Endodermal cell (in vitro differentiated cells): ENCODE measurements at regions not wholly inside any gene's neighbourhood (a gene's known extent, or its start where the extent isn't known, plus 50 kb on each side); places are given as distances from the start of the nearest gene placed in this dataset.

Experiments used
- DNase-seq: peaks from one replicate; pipeline ENCODE4 v3.0.0-alpha.2; 2017
- H3K27ac ChIP-seq: 2 replicates; pipeline ENCODE4 v1.5.1; 2013; ENCODE audit warnings: mild to moderate bottlenecking, low read depth, low read length, moderate library complexity
- H3K27me3 ChIP-seq: 2 replicates; pipeline ENCODE4 v1.6.1; 2013; ENCODE audit warnings: mild to moderate bottlenecking, low read length, moderate library complexity; ENCODE audit not compliant: insufficient read depth, control insufficient read depth, poor library complexity, severe bottlenecking
- H3K36me3 ChIP-seq: 2 replicates; pipeline ENCODE4 v1.7.0; 2013; ENCODE audit warnings: mild to moderate bottlenecking, low read length, moderate library complexity; ENCODE audit not compliant: control insufficient read depth, insufficient read depth
- H3K4me1 ChIP-seq: one replicate; pipeline ENCODE4 v1.7.0; 2013; ENCODE audit warnings: low read length; ENCODE audit not compliant: control insufficient read depth, insufficient read depth
- H3K4me3 ChIP-seq: 2 replicates; pipeline ENCODE4 v1.5.1; 2013; ENCODE audit warnings: mild to moderate bottlenecking, low read length, moderate library complexity
- H3K9ac ChIP-seq: 2 replicates; pipeline ENCODE4 v1.6.1; 2013; ENCODE audit warnings: mild to moderate bottlenecking, low read length, moderate library complexity; ENCODE audit not compliant: poor library complexity, severe bottlenecking; ENCODE audit errors: extremely low read depth
- H3K9me3 ChIP-seq: 2 replicates; pipeline ENCODE4 v1.6.1; 2013; ENCODE audit warnings: mild to moderate bottlenecking, low read length, moderate library complexity; ENCODE audit not compliant: control insufficient read depth
- H3K27ac Mint-ChIP-seq: 2 replicates; pipeline ENCODE4 v1.8.0; 2020; ENCODE audit warnings: mixed read lengths
- H3K27me3 Mint-ChIP-seq: 2 replicates; pipeline ENCODE4 v1.8.0; 2021; ENCODE audit warnings: mild to moderate bottlenecking, mixed read lengths; ENCODE audit not compliant: insufficient read depth
- H3K36me3 Mint-ChIP-seq: 2 replicates; pipeline ENCODE4 v1.8.0; 2020; ENCODE audit warnings: low read depth, mixed read lengths
- H3K4me1 Mint-ChIP-seq: 2 replicates; pipeline ENCODE4 v1.8.0; 2020; ENCODE audit warnings: mixed read lengths
- H3K4me3 Mint-ChIP-seq: 2 replicates; pipeline ENCODE4 v1.8.0; 2020; ENCODE audit warnings: mild to moderate bottlenecking, moderate library complexity, mixed read lengths
- H3K9me3 Mint-ChIP-seq: 2 replicates; pipeline ENCODE4 v1.8.0; 2020; ENCODE audit warnings: mild to moderate bottlenecking, mixed read lengths
- WGBS, 2 experiments: methylation state at CpG; one replicate each; pipeline versions ENCODE4 v1.1.5 to v1.1.7; 2013; ENCODE audit warnings: missing lambda C conversion rate in 2 of 2, mixed read lengths in 1 of 2; ENCODE audit not compliant: insufficient coverage in 1 of 2, insufficient read length in 1 of 2; 5-methylcytosine and 5-hydroxymethylcytosine counted together
- TF ChIP-seq, protein P1 (sequence below): fragments of 200-600 bp; sonication (generic); conservative IDR thresholded peaks from 2 replicates; pipeline ENCODE4 v1.5.0; 2021; ENCODE audit warnings: antibody characterized with exemption, mild to moderate bottlenecking

GRCh38 chr10:4159173-4159572 is 374.2 kb upstream of the KLF6 start:
- WGBS, 2 experiments = 94 to 100% methylated on average over 1 to 6 of the region's 6 CpGs
- no peak overlapping the region for H3K27ac ChIP-seq
- H3K9me3 ChIP-seq = no peaks in the 10 kb centered on the region
- H3K4me3 Mint-ChIP-seq = no peak overlapping the region
- H3K27me3 Mint-ChIP-seq = no peaks in the 10 kb centered on the region
- H3K9me3 Mint-ChIP-seq = no peaks in the 10 kb centered on the region
- H3K4me1 ChIP-seq = no peaks in the 10 kb centered on the region
- no peaks in the 10 kb centered on the region for H3K36me3 Mint-ChIP-seq
- H3K27me3 ChIP-seq = no peaks in the 10 kb centered on the region
- DNase-seq = no peak
- H3K4me3 ChIP-seq = no peak overlapping the region
- no peak overlapping the region for H3K27ac Mint-ChIP-seq
- TF ChIP-seq, protein P1, sequence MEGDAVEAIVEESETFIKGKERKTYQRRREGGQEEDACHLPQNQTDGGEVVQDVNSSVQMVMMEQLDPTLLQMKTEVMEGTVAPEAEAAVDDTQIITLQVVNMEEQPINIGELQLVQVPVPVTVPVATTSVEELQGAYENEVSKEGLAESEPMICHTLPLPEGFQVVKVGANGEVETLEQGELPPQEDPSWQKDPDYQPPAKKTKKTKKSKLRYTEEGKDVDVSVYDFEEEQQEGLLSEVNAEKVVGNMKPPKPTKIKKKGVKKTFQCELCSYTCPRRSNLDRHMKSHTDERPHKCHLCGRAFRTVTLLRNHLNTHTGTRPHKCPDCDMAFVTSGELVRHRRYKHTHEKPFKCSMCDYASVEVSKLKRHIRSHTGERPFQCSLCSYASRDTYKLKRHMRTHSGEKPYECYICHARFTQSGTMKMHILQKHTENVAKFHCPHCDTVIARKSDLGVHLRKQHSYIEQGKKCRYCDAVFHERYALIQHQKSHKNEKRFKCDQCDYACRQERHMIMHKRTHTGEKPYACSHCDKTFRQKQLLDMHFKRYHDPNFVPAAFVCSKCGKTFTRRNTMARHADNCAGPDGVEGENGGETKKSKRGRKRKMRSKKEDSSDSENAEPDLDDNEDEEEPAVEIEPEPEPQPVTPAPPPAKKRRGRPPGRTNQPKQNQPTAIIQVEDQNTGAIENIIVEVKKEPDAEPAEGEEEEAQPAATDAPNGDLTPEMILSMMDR = no peak
- peaks cover 5% of the 10 kb centered on the region for H3K4me1 Mint-ChIP-seq
- H3K36me3 ChIP-seq = no peaks in the 10 kb centered on the region
- H3K9ac ChIP-seq = no peak overlapping the region

GRCh38 chr10:4154191-4154715 is 369.2 kb upstream of the KLF6 start:
- 97 to 100% methylated on average over 1 to 4 of the region's 4 CpGs for WGBS, 2 experiments
- Mint-ChIP-seq H3K4me1 (peaks cover 10% of the 10 kb centered on the region), H3K9me3 (no peaks in the 10 kb centered on the region)

GRCh38 chr10:4151466-4151865 is 366.5 kb upstream of the KLF6 start:
- peak; percentile 76 for DNase-seq
- H3K36me3 Mint-ChIP-seq = no peaks in the 10 kb centered on the region

More at GRCh38 chr10:4154191-4154715, 369.2 kb upstream of the KLF6 start:
- Histone ChIP-seq H3K27ac (no peak overlapping the region), H3K9ac (no peak overlapping the region), H3K4me3 (no peak overlapping the region), H3K27me3 (no peaks in the 10 kb centered on the region), H3K4me1 (no peaks in the 10 kb centered on the region), H3K36me3 (no peaks in the 10 kb centered on the region), H3K9me3 (no peaks in the 10 kb centered on the region)
- H3K4me3 Mint-ChIP-seq = no peak overlapping the region
- TF ChIP-seq, protein P1 = no peak
- H3K27ac Mint-ChIP-seq = no peak overlapping the region
- H3K27me3 Mint-ChIP-seq = no peaks in the 10 kb centered on the region
- DNase-seq = no peak
- no peaks in the 10 kb centered on the region for H3K36me3 Mint-ChIP-seq

More at GRCh38 chr10:4151466-4151865, 366.5 kb upstream of the KLF6 start:
- Histone ChIP-seq H3K27me3 (no peaks in the 10 kb centered on the region), H3K4me1 (no peaks in the 10 kb centered on the region), H3K9me3 (no peaks in the 10 kb centered on the region), H3K4me3 (no peak overlapping the region), H3K27ac (no peak overlapping the region), H3K9ac (no peak overlapping the region), H3K36me3 (no peaks in the 10 kb centered on the region)
- H3K27ac Mint-ChIP-seq = no peak overlapping the region
- no peaks in the 10 kb centered on the region for H3K27me3 Mint-ChIP-seq
- H3K9me3 Mint-ChIP-seq = no peaks in the 10 kb centered on the region
- peaks cover 14% of the 10 kb centered on the region for H3K4me1 Mint-ChIP-seq
- 74 to 86% methylated on average over 8 to 16 of the region's 16 CpGs for WGBS, 2 experiments
- TF ChIP-seq, protein P1 = peak; percentile 73
- no peak overlapping the region for H3K4me3 Mint-ChIP-seq
